H1 (cell line): ENCODE measurements at regions not wholly inside any gene's neighbourhood (a gene's known extent, or its start where the extent isn't known, plus 50 kb on each side); places are given as distances from the start of the nearest gene placed in this dataset.

Experiments
- CTCF ChIA-PET: fragments of 300-600 bp; sonication (Branson Sonifier 250); formaldehyde crosslinking; loops from one replicate; lab custom pipeline; 2021; ENCODE audit not compliant: partially characterized antibody; lab: Charles Lee
- POLR2A ChIA-PET: fragments of 300-600 bp; sonication (Branson Sonifier 250); formaldehyde crosslinking; loops from one replicate; lab custom pipeline; 2021; ENCODE audit warnings: inconsistent platforms; ENCODE audit not compliant: partially characterized antibody; lab: Charles Lee
- DNase-seq, 2 experiments: peaks; one replicate each; pipeline versions ENCODE4 v3.0.0 to v3.0.0-alpha.2; 2010 to 2022; ENCODE audit warnings: low spot score in 2 of 2, low read depth in 1 of 2, mixed read lengths in 1 of 2
- FAIRE-seq: peaks from 2 replicates; lab custom pipeline; 2011; peaks lifted over from hg19 to GRCh38; lab: Jason Lieb, UNC
- H2AFZ ChIP-seq: 2 replicates; pipeline ENCODE4 v1.8.1; 2012; ENCODE audit warnings: low read length, inconsistent platforms
- H2AK5ac ChIP-seq: 2 replicates; pipeline ENCODE4 v1.6.1; 2013; ENCODE audit warnings: low read depth, low read length
- H2BK120ac ChIP-seq: replicated peaks from 2 replicates; pipeline ENCODE3; 2013; ENCODE audit warnings: low read depth, low read length, inconsistent platforms
- H2BK12ac ChIP-seq: 2 replicates; pipeline ENCODE4 v1.6.1; 2013; ENCODE audit warnings: low read depth, low read length
- H2BK15ac ChIP-seq: 2 replicates; pipeline ENCODE4 v1.6.1; 2013; ENCODE audit warnings: low read length
- H2BK20ac ChIP-seq: 2 replicates; pipeline ENCODE4 v1.6.1; 2013; ENCODE audit warnings: low read length
- H2BK5ac ChIP-seq: 2 replicates; pipeline ENCODE4 v1.6.1; 2013; ENCODE audit warnings: low read depth, low read length
- H3K14ac ChIP-seq: 2 replicates; pipeline ENCODE4 v1.6.1; 2013; ENCODE audit warnings: inconsistent platforms; ENCODE audit not compliant: insufficient read length
- H3K18ac ChIP-seq: 2 replicates; pipeline ENCODE4 v1.6.1; 2013; ENCODE audit warnings: low read length; ENCODE audit errors: extremely low read depth
- H3K23ac ChIP-seq: 2 replicates; pipeline ENCODE4 v1.6.1; 2013; ENCODE audit warnings: inconsistent platforms; ENCODE audit not compliant: insufficient read length
- H3K23me2 ChIP-seq: 2 replicates; pipeline ENCODE4 v1.6.1; 2013; ENCODE audit warnings: low read depth, low read length
- H3K27ac ChIP-seq: 2 replicates; pipeline ENCODE4 v1.6.1; 2011; ENCODE audit warnings: low read depth, low read length, inconsistent platforms
- H3K27me3 ChIP-seq, 4 experiments: replicated peaks in 1 of 4; 1 replicate in 1 of 4; 2 replicates in 3 of 4; pipeline versions ENCODE4 v1.6.1 to v1.8.1; 2011 to 2013; ENCODE audit warnings: low read length in 3 of 4, mild to moderate bottlenecking in 3 of 4, inconsistent platforms in 2 of 4, mixed read lengths in 2 of 4, moderate library complexity in 1 of 4; ENCODE audit not compliant: control insufficient read depth in 3 of 4, insufficient read depth in 3 of 4; ENCODE audit errors: extremely low read depth in 1 of 4
- H3K36me3 ChIP-seq, 4 experiments: 2 replicates each; pipeline versions ENCODE4 v1.6.1 to v1.8.1; 2011 to 2013; ENCODE audit warnings: mild to moderate bottlenecking in 4 of 4, low read length in 3 of 4, moderate library complexity in 2 of 4, control low read depth in 1 of 4, inconsistent platforms in 1 of 4; ENCODE audit not compliant: insufficient read depth in 4 of 4, control insufficient read depth in 2 of 4
- H3K4ac ChIP-seq: replicated peaks from 2 replicates; pipeline ENCODE3; 2013; ENCODE audit warnings: low read length, low read depth, mixed read lengths, inconsistent platforms; ENCODE audit not compliant: insufficient read length
- H3K4me1 ChIP-seq, 4 experiments: replicated peaks in 1 of 4; 1 replicate in 1 of 4; 2 replicates in 3 of 4; pipeline versions ENCODE4 v1.6.1 to v1.8.1; 2011 to 2013; ENCODE audit warnings: low read length in 3 of 4, inconsistent platforms in 2 of 4, mixed read lengths in 1 of 4; ENCODE audit not compliant: insufficient read depth in 4 of 4, control insufficient read depth in 3 of 4
- H3K4me2 ChIP-seq, 2 experiments: 2 replicates each; pipeline versions ENCODE4 v1.6.1 to v1.8.1; 2011 to 2013; ENCODE audit warnings: low read depth in 2 of 2, low read length in 2 of 2, control low read depth in 1 of 2, inconsistent platforms in 1 of 2, mild to moderate bottlenecking in 1 of 2; ENCODE audit not compliant: insufficient read depth in 1 of 2
- H3K4me3 ChIP-seq, 4 experiments: fragments of 200-600, 300-600 bp in 1 of 4; sonication (generic), shearing (Covaris generic), sonication (Bioruptor Twin) in 1 of 4; 2 replicates each; pipeline versions ENCODE4 v1.5.1 to v1.8.1; 2011 to 2016; ENCODE audit warnings: low read length in 4 of 4, low read depth in 3 of 4, control low read depth in 2 of 4, inconsistent platforms in 2 of 4, mild to moderate bottlenecking in 2 of 4, mixed read lengths in 1 of 4, moderate library complexity in 1 of 4; ENCODE audit not compliant: insufficient read depth in 2 of 4; ENCODE audit errors: extremely low read depth in 1 of 4
- H3K56ac ChIP-seq: replicated peaks from 2 replicates; pipeline ENCODE3; 2013; ENCODE audit warnings: low read depth, mild to moderate bottlenecking, mixed read lengths, low read length, inconsistent platforms; ENCODE audit not compliant: insufficient read length
- H3K79me1 ChIP-seq: 2 replicates; pipeline ENCODE4 v1.6.1; 2013; ENCODE audit warnings: low read depth, low read length, control low read depth
- H3K79me2 ChIP-seq, 2 experiments: 2 replicates each; pipeline versions ENCODE4 v1.6.1 to v1.8.1; 2012 to 2013; ENCODE audit warnings: low read length in 2 of 2, mild to moderate bottlenecking in 2 of 2, inconsistent platforms in 1 of 2; ENCODE audit not compliant: insufficient read depth in 2 of 2, control insufficient read depth in 1 of 2
- H3K9ac ChIP-seq, 4 experiments: replicated peaks in 1 of 4; 1 replicate in 1 of 4; 2 replicates in 3 of 4; pipeline versions ENCODE4 v1.6.1 to v1.8.1; 2011 to 2013; ENCODE audit warnings: low read depth in 3 of 4, low read length in 3 of 4, control low read depth in 2 of 4, mild to moderate bottlenecking in 2 of 4, moderate library complexity in 2 of 4, inconsistent platforms in 1 of 4; ENCODE audit errors: extremely low read depth in 1 of 4
- H3K9me3 ChIP-seq, 2 experiments: 2 replicates each; pipeline versions ENCODE4 v1.6.1 to v1.8.1; 2012 to 2013; ENCODE audit warnings: mild to moderate bottlenecking in 2 of 2, moderate library complexity in 2 of 2, control low read depth in 1 of 2, inconsistent platforms in 1 of 2, low read depth in 1 of 2, low read length in 1 of 2, mixed read lengths in 1 of 2; ENCODE audit not compliant: insufficient read depth in 2 of 2
- H4K20me1 ChIP-seq, 2 experiments: replicated peaks in 1 of 2; 2 replicates each; pipeline versions ENCODE3 to v1.8.1; 2011 to 2013; ENCODE audit warnings: inconsistent platforms in 2 of 2, low read length in 2 of 2, mild to moderate bottlenecking in 1 of 2; ENCODE audit not compliant: insufficient read depth in 2 of 2, control insufficient read depth in 1 of 2
- H4K5ac ChIP-seq: 2 replicates; pipeline ENCODE4 v1.6.1; 2013; ENCODE audit warnings: low read length, low read depth, mixed read lengths, inconsistent platforms; ENCODE audit not compliant: insufficient read length
- H4K8ac ChIP-seq: 2 replicates; pipeline ENCODE4 v1.8.0; 2013; ENCODE audit warnings: mild to moderate bottlenecking, moderate library complexity, low read length, inconsistent platforms; ENCODE audit not compliant: insufficient read depth; ENCODE audit errors: extremely low read depth
- H4K91ac ChIP-seq: replicated peaks from 2 replicates; pipeline ENCODE3; 2013; ENCODE audit warnings: low read length, mixed read lengths, inconsistent platforms; ENCODE audit not compliant: insufficient read length
- KDM4A ChIP-seq: IDR thresholded peaks from one replicate; pipeline ENCODE4 v1.7.1; 2012; ENCODE audit warnings: low read depth, mild to moderate bottlenecking, moderate library complexity, low read length, inconsistent platforms; ENCODE audit not compliant: severe bottlenecking
- MAX ChIP-seq: IDR thresholded peaks from 2 replicates; pipeline ENCODE4 v1.6.1; 2012; ENCODE audit warnings: inconsistent platforms
- PHF8 ChIP-seq: fragments of 200-600 bp; sonication (generic); conservative IDR thresholded peaks from 2 replicates; pipeline ENCODE4 v1.7.1; 2012; ENCODE audit warnings: low read depth, mild to moderate bottlenecking, inconsistent platforms, low read length, moderate library complexity
- SIN3A ChIP-seq, 2 experiments: IDR thresholded peaks in 1 of 2; conservative IDR thresholded peaks in 1 of 2; 2 replicates each; pipeline ENCODE4 v1.6.1; 2011 to 2012; ENCODE audit warnings: low read length in 2 of 2, improper control_type of control experiment in 1 of 2, low read depth in 1 of 2, mild to moderate bottlenecking in 1 of 2
- WGBS, 2 experiments: shearing (Covaris generic) in 1 of 2; methylation state at CpG; one replicate each; pipeline versions ENCODE4 v1.1.6 to v1.1.7; 2013 to 2015; ENCODE audit warnings: low lambda C conversion rate in 2 of 2, mixed read lengths in 2 of 2, inconsistent platforms in 1 of 2, low coverage in 1 of 2, missing lambda C conversion rate in 1 of 2; ENCODE audit not compliant: insufficient replicate concordance in 2 of 2, insufficient coverage in 1 of 2, insufficient read length in 1 of 2; ENCODE audit errors: extremely low coverage in 1 of 2, missing lambda C conversion rate in 1 of 2; 5-methylcytosine and 5-hydroxymethylcytosine counted together

GRCh38 chr12:87608321-87608720 is 420.9 kb downstream of the C12orf50 start:
- ChIA-PET CTCF (no interaction called here), POLR2A (no interaction called here)
- Histone ChIP-seq H4K91ac (no peak overlapping the region), H3K27ac (no peak overlapping the region), H3K9me3 (no peaks in the 10 kb centered on the region), H2BK20ac (0 out of 2 replicates have a peak overlapping the region, but pooled peaks have one; percentile 24), H3K56ac (no peak overlapping the region), H3K4me2 (no peak overlapping the region), H4K20me1 (no peaks in the 10 kb centered on the region), H3K14ac (no peak overlapping the region), H3K9ac (no peak overlapping the region), H2AK5ac (no peak overlapping the region), H2AFZ (no peak overlapping the region), H3K36me3 (no peaks in the 10 kb centered on the region), H3K4me3 (no peak overlapping the region), H2BK120ac (no peak overlapping the region), H3K4me1 (no peaks in the 10 kb centered on the region), H4K5ac (no peak overlapping the region), H3K18ac (no peak overlapping the region), H3K27me3 (no peaks in the 10 kb centered on the region), H3K23me2 (no peaks in the 10 kb centered on the region), H3K4ac (no peak overlapping the region), H2BK12ac (no peak overlapping the region), H2BK5ac (no peak overlapping the region), H3K23ac (no peak overlapping the region), H4K8ac (no peak overlapping the region), H2BK15ac (no peak overlapping the region), H3K79me2 (no peaks in the 10 kb centered on the region), H3K79me1 (no peaks in the 10 kb centered on the region)
- 82% methylated on average over 2 of the region's 2 CpGs; no CpG with 5 or more reads in 1 of the 2 experiments for WGBS, 2 experiments
- DNase-seq (no peak), FAIRE-seq (no peak)
- no peak for TF ChIP-seq SIN3A (conservative IDR thresholded peaks at IDR 0.05 in 1 of 2, IDR thresholded peaks at IDR 0.05 in 1 of 2; ENCODE audit: low read depth in 1 of 2, low read length in 2 of 2)
- TF ChIP-seq KDM4A, result no peak
- TF ChIP-seq MAX, result no peak
- no peak for TF ChIP-seq PHF8
